GM12878 (cell line): ENCODE measurements at regions not wholly inside any gene's neighbourhood (a gene's known extent, or its start where the extent isn't known, plus 50 kb on each side); places are given as distances from the start of the nearest gene placed in this dataset.

Experiments
- CTCF ChIP-seq, 3 experiments: IDR thresholded peaks in 2 of 3; conservative IDR thresholded peaks in 1 of 3; 2 replicates each; pipeline ENCODE4 v1.5.1; 2011; ENCODE audit warnings: low read depth in 3 of 3, low read length in 3 of 3, mild to moderate bottlenecking in 3 of 3, control low read depth in 2 of 3, moderate library complexity in 2 of 3, inconsistent platforms in 1 of 3, mixed read lengths in 1 of 3; ENCODE audit not compliant: control insufficient read depth in 2 of 3, insufficient read depth in 1 of 3; ENCODE audit errors: extremely low read depth in 1 of 3
- ELK1 ChIP-seq: IDR thresholded peaks from 2 replicates; pipeline ENCODE4 v1.6.1; 2012; ENCODE audit warnings: low read depth, low read length, improper control_type of control experiment
- EP300 ChIP-seq, 2 experiments: fragments of 150-350 bp in 1 of 2; IDR thresholded peaks; 2 replicates each; pipeline ENCODE4 v1.6.1; 2011 to 2012; ENCODE audit warnings: low read depth in 2 of 2, low read length in 2 of 2, borderline replicate concordance in 1 of 2, improper control_type of control experiment in 1 of 2, inconsistent platforms in 1 of 2; ENCODE audit not compliant: control insufficient read depth in 1 of 2
- MAX ChIP-seq: IDR thresholded peaks from 2 replicates; pipeline ENCODE4 v1.6.1; 2012; ENCODE audit warnings: low read depth, low read length, improper control_type of control experiment
- MEF2A ChIP-seq: IDR thresholded peaks from 2 replicates; pipeline ENCODE4 v1.6.1; 2011; ENCODE audit warnings: low read depth, mild to moderate bottlenecking, low read length, moderate library complexity; ENCODE audit not compliant: insufficient read depth
- MLLT1 ChIP-seq: fragments of 450-650 bp; IDR thresholded peaks from 2 replicates; pipeline ENCODE4 v1.6.1; 2016; ENCODE audit warnings: mild to moderate bottlenecking
- MYC ChIP-seq: IDR thresholded peaks from 2 replicates; pipeline ENCODE4 v1.6.1; 2011; ENCODE audit warnings: mild to moderate bottlenecking, low read length, moderate library complexity, inconsistent platforms; ENCODE audit not compliant: insufficient read depth, insufficient replicate concordance, insufficient read length, severe bottlenecking
- REST ChIP-seq: IDR thresholded peaks from 2 replicates; pipeline ENCODE4 v1.6.1; 2012; ENCODE audit warnings: mild to moderate bottlenecking, low read depth, low read length
- ZBTB4 ChIP-seq: fragments of 450-650 bp; formaldehyde crosslinking; IDR thresholded peaks from 2 replicates; pipeline ENCODE4 v1.4.0; 2022; ENCODE audit warnings: mild to moderate bottlenecking, moderate library complexity

- TF ChIP-seq REST (no peak), ELK1 (no peak), EP300 (IDR thresholded peaks at IDR 0.05; ENCODE audit: borderline replicate concordance in 1 of 2, control insufficient read depth in 1 of 2, low read depth in 2 of 2, low read length in 2 of 2) (no peak), MYC (no peak), CTCF (IDR thresholded peaks at IDR 0.05 in 2 of 3, conservative IDR thresholded peaks at IDR 0.05 in 1 of 3; ENCODE audit: control insufficient read depth in 2 of 3, extremely low read depth in 1 of 3, insufficient read depth in 1 of 3, low read depth in 3 of 3, low read length in 3 of 3) (no peak), ZBTB4 (CRISPR knock-in tag) (no peak), MLLT1 (no peak), MEF2A (no peak), MAX (no peak)
Measured at GRCh38 chr9:71541436-71541835, 226.9 kb downstream of the CEMIP2 start.
